ENCODE measurements at regions not wholly inside any gene's neighbourhood (a gene's known extent, or its start where the extent isn't known, plus 50 kb on each side); places are given as distances from the start of the nearest gene placed in this dataset.

GRCh38 chr13:74707291-74707690, 573.1 kb upstream of the KLF12 start:
- no TSS peak for BruUV-seq (replicated peaks)
- no peak for DNase-seq (ENCODE audit: low read depth, low spot score)
- no peak overlapping the region for H3K4me3 ChIP-seq (ENCODE audit: low read depth in 2 of 2, low read length in 2 of 2)
- no peak overlapping the region for H3K27ac ChIP-seq (ENCODE audit: low read length)
- intact Hi-C loops (cut with micrococcal nuclease; ENCODE audit: unreplicated experiment) (no loop called here), in situ Hi-C loops (cut with HindIII; ENCODE audit: low pct_unique_long_range_greater_than_20kb, low sequenced_read_pairs) (no loop called here)
- CTCF ChIA-PET = no interaction called here
- no peaks in the 10 kb centered on the region for H3K27me3 ChIP-seq (ENCODE audit: control insufficient read depth, insufficient read depth, low read length)
- no peak for TF ChIP-seq TCF7L2 (IDR thresholded peaks at IDR 0.05; ENCODE audit: low read depth, low read length)
- TF ChIP-seq SIN3A (IDR thresholded peaks at IDR 0.05; ENCODE audit: borderline replicate concordance, insufficient read depth, low read depth, low read length) = no peak
- no peak for TF ChIP-seq REST (IDR thresholded peaks at IDR 0.05; ENCODE audit: insufficient read depth in 1 of 2, low read depth in 2 of 2, low read length in 1 of 2)
- no peak for TF ChIP-seq CTCF (IDR thresholded peaks at IDR 0.05)
- no peak for TF ChIP-seq POLR2AphosphoS5 (IDR thresholded peaks at IDR 0.05; ENCODE audit: low read depth, low read length)
- POLR2A ChIA-PET = no interaction called here
- ATAC-seq = no peak
- no peaks in the 10 kb centered on the region for H3K4me1 ChIP-seq (ENCODE audit: control insufficient read depth, insufficient read depth, low read length)
- no peaks in the 10 kb centered on the region for H3K36me3 ChIP-seq (ENCODE audit: control insufficient read depth, insufficient read depth, low read length)
- no peaks in the 10 kb centered on the region for H3K9me3 ChIP-seq (ENCODE audit: control insufficient read depth, insufficient read depth, low read depth, low read length)

GRCh38 chr13:74706801-74707200, 572.6 kb upstream of the KLF12 start:
- CTCF ChIA-PET = no interaction called here
- BruUV-seq (replicated peaks) = no TSS peak
- in situ Hi-C loops (cut with HindIII; ENCODE audit: low pct_unique_long_range_greater_than_20kb, low sequenced_read_pairs) = no loop called here
- no peaks in the 10 kb centered on the region for H3K36me3 ChIP-seq (ENCODE audit: control insufficient read depth, insufficient read depth, low read length)
- H3K27me3 ChIP-seq (ENCODE audit: control insufficient read depth, insufficient read depth, low read length) = no peaks in the 10 kb centered on the region
- TF ChIP-seq SIN3A (IDR thresholded peaks at IDR 0.05; ENCODE audit: borderline replicate concordance, insufficient read depth, low read depth, low read length) = no peak
- TF ChIP-seq REST (IDR thresholded peaks at IDR 0.05; ENCODE audit: insufficient read depth in 1 of 2, low read depth in 2 of 2, low read length in 1 of 2) = no peak
- TF ChIP-seq CTCF (IDR thresholded peaks at IDR 0.05) = no peak
- TF ChIP-seq POLR2AphosphoS5 (IDR thresholded peaks at IDR 0.05; ENCODE audit: low read depth, low read length) = no peak
- no peak for TF ChIP-seq TCF7L2 (IDR thresholded peaks at IDR 0.05; ENCODE audit: low read depth, low read length)
- H3K4me3 ChIP-seq (ENCODE audit: low read depth in 2 of 2, low read length in 2 of 2) = no peak overlapping the region
- no peaks in the 10 kb centered on the region for H3K4me1 ChIP-seq (ENCODE audit: control insufficient read depth, insufficient read depth, low read length)
- ATAC-seq (no peak), DNase-seq (ENCODE audit: low read depth, low spot score) (no peak)
- POLR2A ChIA-PET = no interaction called here
- H3K27ac ChIP-seq (ENCODE audit: low read length) = no peak overlapping the region
- intact Hi-C loops (cut with micrococcal nuclease; ENCODE audit: unreplicated experiment) = no loop called here
- H3K9me3 ChIP-seq (ENCODE audit: control insufficient read depth, insufficient read depth, low read depth, low read length) = no peaks in the 10 kb centered on the region

All from Panc1 (cell line).